ENCODE measurements at regions not wholly inside any gene's neighbourhood (a gene's known extent, or its start where the extent isn't known, plus 50 kb on each side); places are given as distances from the start of the nearest gene placed in this dataset.

DNA sequence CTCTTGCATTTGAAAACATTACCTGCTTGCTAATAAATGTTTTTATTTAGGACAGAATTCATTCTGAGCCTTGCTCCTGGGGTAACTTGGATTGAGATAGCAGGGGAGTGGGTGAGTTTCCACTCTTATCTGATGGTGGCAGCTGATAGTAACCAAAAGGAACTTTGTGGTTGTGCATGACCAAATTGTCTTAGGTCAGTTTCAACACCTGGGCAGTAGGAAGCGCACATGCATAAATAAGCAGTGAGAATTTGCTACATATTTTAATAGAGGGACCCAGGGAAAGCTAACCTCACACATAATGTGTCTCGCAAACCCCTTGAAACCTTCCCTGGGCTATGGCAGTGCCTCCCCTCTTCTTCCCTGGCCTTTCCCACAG lies 65.4 kb upstream of the XCR1 start:
- TF ChIP-seq ZFP3 (CRISPR knock-in tag; IDR thresholded peaks at IDR 0.05) (no peak), ARNTL (CRISPR knock-in tag; IDR thresholded peaks at IDR 0.05; ENCODE audit: borderline replicate concordance, low read depth) (no peak), SNAI2 (CRISPR knock-in tag; IDR thresholded peaks at IDR 0.05) (no peak), RARB (CRISPR knock-in tag; IDR thresholded peaks at IDR 0.05) (no peak), ISL1 (CRISPR knock-in tag; IDR thresholded peaks at IDR 0.05) (no peak), ZNF70 (CRISPR knock-in tag; IDR thresholded peaks at IDR 0.05) (no peak), ZFP30 (CRISPR knock-in tag; IDR thresholded peaks at IDR 0.05) (no peak), PPARA (CRISPR knock-in tag; IDR thresholded peaks at IDR 0.05; ENCODE audit: borderline replicate concordance) (no peak), TCF4 (CRISPR knock-in tag; IDR thresholded peaks at IDR 0.05; ENCODE audit: borderline replicate concordance) (no peak), ZNF8 (CRISPR knock-in tag; IDR thresholded peaks at IDR 0.05) (no peak)
- TF ChIP-seq, protein P1, sequence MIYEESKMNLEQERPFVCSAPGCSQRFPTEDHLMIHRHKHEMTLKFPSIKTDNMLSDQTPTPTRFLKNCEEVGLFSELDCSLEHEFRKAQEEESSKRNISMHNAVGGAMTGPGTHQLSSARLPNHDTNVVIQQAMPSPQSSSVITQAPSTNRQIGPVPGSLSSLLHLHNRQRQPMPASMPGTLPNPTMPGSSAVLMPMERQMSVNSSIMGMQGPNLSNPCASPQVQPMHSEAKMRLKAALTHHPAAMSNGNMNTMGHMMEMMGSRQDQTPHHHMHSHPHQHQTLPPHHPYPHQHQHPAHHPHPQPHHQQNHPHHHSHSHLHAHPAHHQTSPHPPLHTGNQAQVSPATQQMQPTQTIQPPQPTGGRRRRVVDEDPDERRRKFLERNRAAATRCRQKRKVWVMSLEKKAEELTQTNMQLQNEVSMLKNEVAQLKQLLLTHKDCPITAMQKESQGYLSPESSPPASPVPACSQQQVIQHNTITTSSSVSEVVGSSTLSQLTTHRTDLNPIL (CRISPR knock-in tag; IDR thresholded peaks at IDR 0.05; ENCODE audit: low read depth) = no peak
- TF ChIP-seq, protein P2, sequence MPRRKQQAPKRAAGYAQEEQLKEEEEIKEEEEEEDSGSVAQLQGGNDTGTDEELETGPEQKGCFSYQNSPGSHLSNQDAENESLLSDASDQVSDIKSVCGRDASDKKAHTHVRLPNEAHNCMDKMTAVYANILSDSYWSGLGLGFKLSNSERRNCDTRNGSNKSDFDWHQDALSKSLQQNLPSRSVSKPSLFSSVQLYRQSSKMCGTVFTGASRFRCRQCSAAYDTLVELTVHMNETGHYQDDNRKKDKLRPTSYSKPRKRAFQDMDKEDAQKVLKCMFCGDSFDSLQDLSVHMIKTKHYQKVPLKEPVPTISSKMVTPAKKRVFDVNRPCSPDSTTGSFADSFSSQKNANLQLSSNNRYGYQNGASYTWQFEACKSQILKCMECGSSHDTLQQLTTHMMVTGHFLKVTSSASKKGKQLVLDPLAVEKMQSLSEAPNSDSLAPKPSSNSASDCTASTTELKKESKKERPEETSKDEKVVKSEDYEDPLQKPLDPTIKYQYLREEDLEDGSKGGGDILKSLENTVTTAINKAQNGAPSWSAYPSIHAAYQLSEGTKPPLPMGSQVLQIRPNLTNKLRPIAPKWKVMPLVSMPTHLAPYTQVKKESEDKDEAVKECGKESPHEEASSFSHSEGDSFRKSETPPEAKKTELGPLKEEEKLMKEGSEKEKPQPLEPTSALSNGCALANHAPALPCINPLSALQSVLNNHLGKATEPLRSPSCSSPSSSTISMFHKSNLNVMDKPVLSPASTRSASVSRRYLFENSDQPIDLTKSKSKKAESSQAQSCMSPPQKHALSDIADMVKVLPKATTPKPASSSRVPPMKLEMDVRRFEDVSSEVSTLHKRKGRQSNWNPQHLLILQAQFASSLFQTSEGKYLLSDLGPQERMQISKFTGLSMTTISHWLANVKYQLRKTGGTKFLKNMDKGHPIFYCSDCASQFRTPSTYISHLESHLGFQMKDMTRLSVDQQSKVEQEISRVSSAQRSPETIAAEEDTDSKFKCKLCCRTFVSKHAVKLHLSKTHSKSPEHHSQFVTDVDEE (CRISPR knock-in tag; IDR thresholded peaks at IDR 0.05) = no peak
- TF ChIP-seq, protein P3, sequence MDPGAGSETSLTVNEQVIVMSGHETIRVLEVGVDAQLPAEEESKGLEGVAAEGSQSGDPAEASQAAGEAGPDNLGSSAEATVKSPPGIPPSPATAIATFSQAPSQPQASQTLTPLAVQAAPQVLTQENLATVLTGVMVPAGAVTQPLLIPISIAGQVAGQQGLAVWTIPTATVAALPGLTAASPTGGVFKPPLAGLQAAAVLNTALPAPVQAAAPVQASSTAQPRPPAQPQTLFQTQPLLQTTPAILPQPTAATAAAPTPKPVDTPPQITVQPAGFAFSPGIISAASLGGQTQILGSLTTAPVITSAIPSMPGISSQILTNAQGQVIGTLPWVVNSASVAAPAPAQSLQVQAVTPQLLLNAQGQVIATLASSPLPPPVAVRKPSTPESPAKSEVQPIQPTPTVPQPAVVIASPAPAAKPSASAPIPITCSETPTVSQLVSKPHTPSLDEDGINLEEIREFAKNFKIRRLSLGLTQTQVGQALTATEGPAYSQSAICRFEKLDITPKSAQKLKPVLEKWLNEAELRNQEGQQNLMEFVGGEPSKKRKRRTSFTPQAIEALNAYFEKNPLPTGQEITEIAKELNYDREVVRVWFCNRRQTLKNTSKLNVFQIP (CRISPR knock-in tag; IDR thresholded peaks at IDR 0.05; ENCODE audit: borderline replicate concordance, low read depth) = no peak
- TF ChIP-seq, protein P4, sequence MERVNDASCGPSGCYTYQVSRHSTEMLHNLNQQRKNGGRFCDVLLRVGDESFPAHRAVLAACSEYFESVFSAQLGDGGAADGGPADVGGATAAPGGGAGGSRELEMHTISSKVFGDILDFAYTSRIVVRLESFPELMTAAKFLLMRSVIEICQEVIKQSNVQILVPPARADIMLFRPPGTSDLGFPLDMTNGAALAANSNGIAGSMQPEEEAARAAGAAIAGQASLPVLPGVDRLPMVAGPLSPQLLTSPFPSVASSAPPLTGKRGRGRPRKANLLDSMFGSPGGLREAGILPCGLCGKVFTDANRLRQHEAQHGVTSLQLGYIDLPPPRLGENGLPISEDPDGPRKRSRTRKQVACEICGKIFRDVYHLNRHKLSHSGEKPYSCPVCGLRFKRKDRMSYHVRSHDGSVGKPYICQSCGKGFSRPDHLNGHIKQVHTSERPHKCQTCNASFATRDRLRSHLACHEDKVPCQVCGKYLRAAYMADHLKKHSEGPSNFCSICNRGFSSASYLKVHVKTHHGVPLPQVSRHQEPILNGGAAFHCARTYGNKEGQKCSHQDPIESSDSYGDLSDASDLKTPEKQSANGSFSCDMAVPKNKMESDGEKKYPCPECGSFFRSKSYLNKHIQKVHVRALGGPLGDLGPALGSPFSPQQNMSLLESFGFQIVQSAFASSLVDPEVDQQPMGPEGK (CRISPR knock-in tag; IDR thresholded peaks at IDR 0.05; ENCODE audit: borderline replicate concordance) = no peak
